Neural cell (in vitro differentiated cells): ENCODE measurements at regions not wholly inside any gene's neighbourhood (a gene's known extent, or its start where the extent isn't known, plus 50 kb on each side); places are given as distances from the start of the nearest gene placed in this dataset.

Experiments used
- H2AFZ ChIP-seq: fragments of 200-600, 300-800 bp; sonication (generic), shearing (Covaris generic); 2 replicates; pipeline ENCODE4 v1.6.0; 2014; ENCODE audit warnings: low read depth, mild to moderate bottlenecking, antibody characterized with exemption, low read length, moderate library complexity
- H3F3A ChIP-seq: fragments of 200-600 bp; shearing (Covaris generic); 2 replicates; pipeline ENCODE4 v1.6.1; 2016; ENCODE audit warnings: mild to moderate bottlenecking, moderate library complexity, mixed read lengths, antibody characterized with exemption, low read length; ENCODE audit not compliant: insufficient read depth, poor library complexity, severe bottlenecking
- H3K27ac ChIP-seq: fragments of 200-600, 300-800 bp; sonication (generic), shearing (Covaris generic); 2 replicates; pipeline ENCODE4 v1.5.1; 2014; ENCODE audit warnings: mild to moderate bottlenecking, low read length, moderate library complexity
- H3K27me3 ChIP-seq: fragments of 300-800, 200-600 bp; sonication (generic), shearing (Covaris generic); 2 replicates; pipeline ENCODE4 v1.6.0; 2014; ENCODE audit warnings: mild to moderate bottlenecking, low read depth, low read length, moderate library complexity; ENCODE audit not compliant: insufficient read depth
- H3K36me3 ChIP-seq: fragments of 300-800, 200-600 bp; sonication (generic), shearing (Covaris generic); 2 replicates; pipeline ENCODE4 v1.5.1; 2014; ENCODE audit warnings: mild to moderate bottlenecking, antibody characterized with exemption, low read length, moderate library complexity; ENCODE audit not compliant: insufficient read depth
- H3K4me2 ChIP-seq: fragments of 300-800, 200-600 bp; sonication (generic), shearing (Covaris generic); 2 replicates; pipeline ENCODE4 v1.6.0; 2014; ENCODE audit warnings: mild to moderate bottlenecking, low read length
- H3K4me3 ChIP-seq: fragments of 300-800, 200-600 bp; sonication (generic), shearing (Covaris generic); 2 replicates; pipeline ENCODE4 v1.5.1; 2014; ENCODE audit warnings: mild to moderate bottlenecking, low read length, moderate library complexity
- H3K79me2 ChIP-seq: fragments of 200-600 bp; shearing (Covaris generic); replicated peaks from 2 replicates; pipeline ENCODE4 v1.6.0; 2014; ENCODE audit warnings: mild to moderate bottlenecking, low read length, moderate library complexity; ENCODE audit not compliant: insufficient read depth
- H3K9ac ChIP-seq: fragments of 300-800, 200-600 bp; sonication (generic), shearing (Covaris generic); 2 replicates; pipeline ENCODE4 v1.6.1; 2016; ENCODE audit warnings: mild to moderate bottlenecking, low read length, mixed read lengths
- H3K9me2 ChIP-seq: fragments of 200-600 bp; shearing (Covaris generic); 2 replicates; pipeline ENCODE4 v1.6.1; 2016; ENCODE audit warnings: mild to moderate bottlenecking, low read length, mixed read lengths; ENCODE audit not compliant: insufficient read depth
- H3K9me3 ChIP-seq: fragments of 200-600, 300-800 bp; sonication (generic), shearing (Covaris generic); 2 replicates; pipeline ENCODE4 v1.6.1; 2016; ENCODE audit warnings: mild to moderate bottlenecking, mixed run types, low read length, moderate library complexity, mixed read lengths
- H4K20me1 ChIP-seq: fragments of 200-600 bp; shearing (Covaris generic); 2 replicates; pipeline ENCODE4 v1.6.1; 2016; ENCODE audit warnings: mild to moderate bottlenecking, mixed run types; ENCODE audit not compliant: insufficient read depth
- EP300 ChIP-seq: fragments of 450-650 bp; conservative IDR thresholded peaks from 2 replicates; pipeline ENCODE4 v1.6.1; 2014; ENCODE audit warnings: antibody characterized with exemption, mild to moderate bottlenecking, moderate library complexity; ENCODE audit not compliant: poor library complexity, severe bottlenecking
- EZH2 ChIP-seq: fragments of 200-600, 300-800 bp; shearing (Covaris generic), sonication (generic); IDR thresholded peaks from 2 replicates; pipeline ENCODE4 v1.6.1; 2014; ENCODE audit warnings: antibody characterized with exemption, low read length, borderline replicate concordance, mild to moderate bottlenecking; ENCODE audit not compliant: insufficient read depth, poor library complexity, severe bottlenecking
- MXI1 ChIP-seq: fragments of 450-650 bp; conservative IDR thresholded peaks from 2 replicates; pipeline ENCODE4 v1.6.1; 2014; ENCODE audit warnings: antibody characterized with exemption, mild to moderate bottlenecking; ENCODE audit not compliant: poor library complexity, severe bottlenecking
- POLR2AphosphoS5 ChIP-seq: IDR thresholded peaks from 2 replicates; pipeline ENCODE4 v1.6.1; 2012
- RAD21 ChIP-seq: fragments of 450-650 bp; conservative IDR thresholded peaks from 2 replicates; pipeline ENCODE4 v1.6.1; 2014; ENCODE audit warnings: antibody characterized with exemption, mild to moderate bottlenecking, moderate library complexity
- SMC3 ChIP-seq: fragments of 450-650 bp; conservative IDR thresholded peaks from 2 replicates; pipeline ENCODE4 v1.6.1; 2014; ENCODE audit warnings: antibody characterized with exemption, mild to moderate bottlenecking, moderate library complexity; ENCODE audit not compliant: poor library complexity
- TAF1 ChIP-seq: IDR thresholded peaks from 2 replicates; pipeline ENCODE4 v1.6.1; 2012; ENCODE audit warnings: low read depth
- TF ChIP-seq, protein P1 (sequence below): fragments of 450-650 bp; IDR thresholded peaks from 2 replicates; pipeline ENCODE4 v1.5.1; 2014; ENCODE audit warnings: antibody characterized with exemption, mild to moderate bottlenecking, moderate library complexity; ENCODE audit not compliant: poor library complexity, severe bottlenecking
- TF ChIP-seq, protein P2 (sequence below): IDR thresholded peaks from 2 replicates; pipeline ENCODE4 v1.6.1; 2012; ENCODE audit warnings: borderline replicate concordance

DNA sequence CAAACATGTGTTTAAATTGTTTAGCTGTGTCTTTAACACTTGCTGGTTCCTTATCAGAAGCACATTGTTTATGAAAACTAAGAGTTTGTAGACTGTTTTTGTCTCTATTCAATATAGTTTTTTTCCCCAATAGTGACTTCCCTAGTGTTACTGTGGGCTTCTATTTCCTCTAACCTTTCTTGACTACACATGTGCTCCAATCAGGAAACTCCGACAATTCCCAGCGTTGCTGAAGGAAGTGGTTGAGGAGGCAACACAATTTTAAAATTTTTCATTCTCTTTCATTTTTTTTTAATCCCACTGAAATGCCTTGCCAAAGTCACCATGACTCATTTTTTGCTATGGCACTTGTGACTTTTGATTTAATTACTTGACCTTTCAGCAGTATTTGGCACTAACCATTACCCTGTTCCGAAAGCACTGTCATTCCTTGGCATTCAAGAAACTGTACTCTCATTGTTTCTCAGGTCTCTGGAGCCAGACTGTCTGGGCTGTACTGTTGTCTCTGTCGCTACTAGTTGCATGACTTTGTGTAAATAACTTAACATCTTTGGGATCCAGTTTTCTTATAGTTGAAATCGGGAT, 67.6 kb upstream of the FREM3 start:
- no peaks in the 10 kb centered on the region for H3K9me3 ChIP-seq
- no peaks in the 10 kb centered on the region for H4K20me1 ChIP-seq
- no peak overlapping the region for H3K4me3 ChIP-seq
- no peak overlapping the region for H3K4me2 ChIP-seq
- TF ChIP-seq POLR2AphosphoS5 (no peak), EZH2 (no peak), RAD21 (no peak), MXI1 (no peak), TAF1 (no peak), EP300 (no peak), SMC3 (no peak)
- TF ChIP-seq, protein P1, sequence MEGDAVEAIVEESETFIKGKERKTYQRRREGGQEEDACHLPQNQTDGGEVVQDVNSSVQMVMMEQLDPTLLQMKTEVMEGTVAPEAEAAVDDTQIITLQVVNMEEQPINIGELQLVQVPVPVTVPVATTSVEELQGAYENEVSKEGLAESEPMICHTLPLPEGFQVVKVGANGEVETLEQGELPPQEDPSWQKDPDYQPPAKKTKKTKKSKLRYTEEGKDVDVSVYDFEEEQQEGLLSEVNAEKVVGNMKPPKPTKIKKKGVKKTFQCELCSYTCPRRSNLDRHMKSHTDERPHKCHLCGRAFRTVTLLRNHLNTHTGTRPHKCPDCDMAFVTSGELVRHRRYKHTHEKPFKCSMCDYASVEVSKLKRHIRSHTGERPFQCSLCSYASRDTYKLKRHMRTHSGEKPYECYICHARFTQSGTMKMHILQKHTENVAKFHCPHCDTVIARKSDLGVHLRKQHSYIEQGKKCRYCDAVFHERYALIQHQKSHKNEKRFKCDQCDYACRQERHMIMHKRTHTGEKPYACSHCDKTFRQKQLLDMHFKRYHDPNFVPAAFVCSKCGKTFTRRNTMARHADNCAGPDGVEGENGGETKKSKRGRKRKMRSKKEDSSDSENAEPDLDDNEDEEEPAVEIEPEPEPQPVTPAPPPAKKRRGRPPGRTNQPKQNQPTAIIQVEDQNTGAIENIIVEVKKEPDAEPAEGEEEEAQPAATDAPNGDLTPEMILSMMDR: no peak
- TF ChIP-seq, protein P2, sequence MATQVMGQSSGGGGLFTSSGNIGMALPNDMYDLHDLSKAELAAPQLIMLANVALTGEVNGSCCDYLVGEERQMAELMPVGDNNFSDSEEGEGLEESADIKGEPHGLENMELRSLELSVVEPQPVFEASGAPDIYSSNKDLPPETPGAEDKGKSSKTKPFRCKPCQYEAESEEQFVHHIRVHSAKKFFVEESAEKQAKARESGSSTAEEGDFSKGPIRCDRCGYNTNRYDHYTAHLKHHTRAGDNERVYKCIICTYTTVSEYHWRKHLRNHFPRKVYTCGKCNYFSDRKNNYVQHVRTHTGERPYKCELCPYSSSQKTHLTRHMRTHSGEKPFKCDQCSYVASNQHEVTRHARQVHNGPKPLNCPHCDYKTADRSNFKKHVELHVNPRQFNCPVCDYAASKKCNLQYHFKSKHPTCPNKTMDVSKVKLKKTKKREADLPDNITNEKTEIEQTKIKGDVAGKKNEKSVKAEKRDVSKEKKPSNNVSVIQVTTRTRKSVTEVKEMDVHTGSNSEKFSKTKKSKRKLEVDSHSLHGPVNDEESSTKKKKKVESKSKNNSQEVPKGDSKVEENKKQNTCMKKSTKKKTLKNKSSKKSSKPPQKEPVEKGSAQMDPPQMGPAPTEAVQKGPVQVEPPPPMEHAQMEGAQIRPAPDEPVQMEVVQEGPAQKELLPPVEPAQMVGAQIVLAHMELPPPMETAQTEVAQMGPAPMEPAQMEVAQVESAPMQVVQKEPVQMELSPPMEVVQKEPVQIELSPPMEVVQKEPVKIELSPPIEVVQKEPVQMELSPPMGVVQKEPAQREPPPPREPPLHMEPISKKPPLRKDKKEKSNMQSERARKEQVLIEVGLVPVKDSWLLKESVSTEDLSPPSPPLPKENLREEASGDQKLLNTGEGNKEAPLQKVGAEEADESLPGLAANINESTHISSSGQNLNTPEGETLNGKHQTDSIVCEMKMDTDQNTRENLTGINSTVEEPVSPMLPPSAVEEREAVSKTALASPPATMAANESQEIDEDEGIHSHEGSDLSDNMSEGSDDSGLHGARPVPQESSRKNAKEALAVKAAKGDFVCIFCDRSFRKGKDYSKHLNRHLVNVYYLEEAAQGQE: no peak
- no peak overlapping the region for H2AFZ ChIP-seq
- no peaks in the 10 kb centered on the region for H3K36me3 ChIP-seq
- no peaks in the 10 kb centered on the region for H3F3A ChIP-seq
- H3K27me3 ChIP-seq: no peaks in the 10 kb centered on the region
- H3K9ac ChIP-seq: no peak overlapping the region
- H3K79me2 ChIP-seq: no peaks in the 10 kb centered on the region
- H3K27ac ChIP-seq: no peak overlapping the region
- no peaks in the 10 kb centered on the region for H3K9me2 ChIP-seq

DNA sequence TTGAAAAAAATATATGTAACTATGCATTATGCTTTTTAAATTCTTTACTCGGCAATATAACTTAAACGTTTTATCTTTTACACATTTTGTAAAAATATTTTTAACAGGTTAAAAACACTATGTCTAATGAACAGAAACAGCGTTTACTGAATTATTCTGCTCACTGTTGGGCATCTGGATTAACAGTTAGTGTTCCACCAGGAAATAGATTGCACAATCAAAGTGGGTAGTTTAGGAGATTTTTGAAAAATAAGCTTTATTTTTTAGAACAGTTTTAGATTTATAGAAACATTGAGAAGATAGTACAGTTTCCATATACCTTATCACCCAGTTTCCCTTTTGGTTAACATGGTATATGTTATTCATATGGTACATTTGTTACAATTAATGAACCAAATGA, 63.1 kb upstream of the FREM3 start:
- Histone ChIP-seq H3K9me2 (no peaks in the 10 kb centered on the region), H3K27me3 (no peaks in the 10 kb centered on the region), H3K9me3 (no peaks in the 10 kb centered on the region), H4K20me1 (no peaks in the 10 kb centered on the region), H3K4me2 (no peak overlapping the region), H3K27ac (no peak overlapping the region), H3K79me2 (no peaks in the 10 kb centered on the region), H3K9ac (no peak overlapping the region), H3K36me3 (no peaks in the 10 kb centered on the region), H2AFZ (no peak overlapping the region), H3F3A (no peaks in the 10 kb centered on the region), H3K4me3 (no peak overlapping the region)
- TF ChIP-seq MXI1 (no peak), EP300 (no peak), EZH2 (no peak), SMC3 (no peak), POLR2AphosphoS5 (no peak), TAF1 (no peak), RAD21 (no peak)
- TF ChIP-seq, protein P2: no peak
- TF ChIP-seq, protein P1: no peak
